ENCODE measurements at regions not wholly inside any gene's neighbourhood (a gene's known extent, or its start where the extent isn't known, plus 50 kb on each side); places are given as distances from the start of the nearest gene placed in this dataset.

GRCh38 chr1:214954617-214954949 is 128.0 kb upstream of the KCNK2 start:
- TF ChIP-seq CTCF (IDR thresholded peaks at IDR 0.05; ENCODE audit: low read depth, low read length) (no peak), EZH2phosphoT487 (IDR thresholded peaks at IDR 0.05; ENCODE audit: low read depth) (no peak)

Data from OCI-LY3 (cell line).